Transverse colon (tissue), 4 donors: ENCODE measurements at regions not wholly inside any gene's neighbourhood (a gene's known extent, or its start where the extent isn't known, plus 50 kb on each side); places are given as distances from the start of the nearest gene placed in this dataset.

Experiments used
- DNase-seq: peaks from one replicate; pipeline ENCODE4 v3.0.0-alpha.2; 2019
- H3K27ac ChIP-seq, 4 donors: fragments of 200-600 bp; sonication (generic); 2 replicates each; pipeline ENCODE4 v1.5.1; 2016 to 2018; ENCODE audit warnings: inconsistent platforms in 4 of 4
- H3K27me3 ChIP-seq: fragments of 200-600 bp; sonication (generic); 2 replicates; pipeline ENCODE4 v1.5.1; 2017; ENCODE audit warnings: inconsistent platforms
- H3K36me3 ChIP-seq, 4 donors: fragments of 200-600 bp; sonication (generic); 2 replicates each; pipeline ENCODE4 v1.5.1; 2017 to 2019; ENCODE audit warnings: inconsistent platforms in 4 of 4
- H3K4me1 ChIP-seq, 4 donors: fragments of 200-600 bp; sonication (generic); 2 replicates each; pipeline ENCODE4 v1.5.1; 2017 to 2020; ENCODE audit warnings: inconsistent platforms in 4 of 4
- H3K4me3 ChIP-seq, 4 donors: fragments of 200-600 bp; sonication (generic); 1 replicate in 1 of 4; 2 replicates in 3 of 4; pipeline versions ENCODE4 v1.5.1 to v1.6.1; 2017 to 2019; ENCODE audit warnings: inconsistent platforms in 4 of 4
- H3K9me3 ChIP-seq, 2 donors: fragments of 200-600 bp; sonication (generic); 2 replicates each; pipeline ENCODE4 v1.5.1; 2017 to 2019; ENCODE audit warnings: inconsistent platforms in 2 of 2
- EP300 ChIP-seq: sonication (generic); formaldehyde crosslinking; IDR thresholded peaks from one replicate; pipeline ENCODE4 v1.6.1; 2017; ENCODE audit warnings: antibody characterized with exemption, low read depth
- POLR2A ChIP-seq: fragments of 450-650 bp; IDR thresholded peaks from one replicate; pipeline ENCODE4 v1.6.1; 2016; ENCODE audit warnings: antibody characterized with exemption, mild to moderate bottlenecking, moderate library complexity
- POLR2AphosphoS5 ChIP-seq, 3 donors: sonication (generic); formaldehyde crosslinking; IDR thresholded peaks; one replicate each; pipeline ENCODE4 v1.6.1; 2016; ENCODE audit warnings: antibody characterized with exemption in 3 of 3
- WGBS, 2 donors: methylation state at CpG; one replicate each; pipeline ENCODE4 v1.1.5; 2018; ENCODE audit warnings: low coverage in 1 of 2; 5-methylcytosine and 5-hydroxymethylcytosine counted together
- in situ Hi-C, 4 donors: fragments of 200-750 bp; cut with MboI; loops; one replicate each; pipeline versions ENCODE4 v1.15.0 to v1.15.1; 2017; ENCODE audit warnings: low sequenced_read_pairs in 3 of 4, low pct_ligation_motif_present in 1 of 4, low pct_unique_long_range_greater_than_20kb in 1 of 4
- intact Hi-C: fragments of 100-400 bp; cut with DNase I; formaldehyde crosslinking; loops from one replicate; pipeline ENCODE4 v1.15.1; 2023; ENCODE audit warnings: low total_unique reads
- TF ChIP-seq, protein P1 (sequence below), 5 experiments: fragments of 200-600 bp in 3 of 5; fragments of 450-650 bp in 2 of 5; sonication (generic) in 3 of 5; IDR thresholded peaks; 1 replicate in 2 of 5; 2 replicates in 3 of 5; pipeline ENCODE4 v1.5.1; 2016 to 2017; ENCODE audit warnings: antibody characterized with exemption in 5 of 5, inconsistent platforms in 3 of 5, mild to moderate bottlenecking in 2 of 5, moderate library complexity in 1 of 5

DNA sequence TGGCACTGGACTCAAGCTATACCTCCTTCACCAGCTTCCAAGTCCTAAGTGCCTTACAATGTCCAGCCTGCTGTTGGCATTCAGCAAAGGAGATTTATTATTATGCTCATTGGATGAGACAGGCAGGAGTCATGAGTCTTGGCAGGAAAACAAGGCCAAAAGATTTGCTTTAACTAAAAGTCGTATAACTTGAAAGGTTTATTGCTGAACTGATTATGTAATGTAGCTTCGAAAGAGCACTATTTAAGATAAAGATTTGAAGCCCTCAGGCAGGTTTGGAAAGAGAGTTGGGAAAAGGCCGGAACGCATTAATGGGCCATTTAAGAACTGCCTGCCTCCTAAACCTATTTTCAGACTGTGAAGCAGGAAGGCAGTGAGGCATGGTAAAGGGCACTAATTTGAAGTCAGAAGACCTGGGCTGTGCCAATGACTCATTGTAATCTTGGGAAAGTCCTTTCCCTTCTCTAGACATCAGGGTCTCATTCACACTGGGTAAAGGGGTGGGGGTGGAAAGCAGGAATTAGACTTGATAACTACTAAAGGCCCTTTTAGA, 280.5 kb upstream of the EDA2R start:
- intact Hi-C loops (no loop called here), in situ Hi-C loops (no loop called here)
- no peaks in the 10 kb centered on the region for H3K9me3 ChIP-seq
- H3K27me3 ChIP-seq: no peaks in the 10 kb centered on the region
- no peaks in the 10 kb centered on the region for H3K4me1 ChIP-seq
- 45% methylated on average over 4 of the region's 4 CpGs; no CpG with 5 or more reads in 1 of the 2 donors for WGBS, 2 donors
- TF ChIP-seq, protein P1, sequence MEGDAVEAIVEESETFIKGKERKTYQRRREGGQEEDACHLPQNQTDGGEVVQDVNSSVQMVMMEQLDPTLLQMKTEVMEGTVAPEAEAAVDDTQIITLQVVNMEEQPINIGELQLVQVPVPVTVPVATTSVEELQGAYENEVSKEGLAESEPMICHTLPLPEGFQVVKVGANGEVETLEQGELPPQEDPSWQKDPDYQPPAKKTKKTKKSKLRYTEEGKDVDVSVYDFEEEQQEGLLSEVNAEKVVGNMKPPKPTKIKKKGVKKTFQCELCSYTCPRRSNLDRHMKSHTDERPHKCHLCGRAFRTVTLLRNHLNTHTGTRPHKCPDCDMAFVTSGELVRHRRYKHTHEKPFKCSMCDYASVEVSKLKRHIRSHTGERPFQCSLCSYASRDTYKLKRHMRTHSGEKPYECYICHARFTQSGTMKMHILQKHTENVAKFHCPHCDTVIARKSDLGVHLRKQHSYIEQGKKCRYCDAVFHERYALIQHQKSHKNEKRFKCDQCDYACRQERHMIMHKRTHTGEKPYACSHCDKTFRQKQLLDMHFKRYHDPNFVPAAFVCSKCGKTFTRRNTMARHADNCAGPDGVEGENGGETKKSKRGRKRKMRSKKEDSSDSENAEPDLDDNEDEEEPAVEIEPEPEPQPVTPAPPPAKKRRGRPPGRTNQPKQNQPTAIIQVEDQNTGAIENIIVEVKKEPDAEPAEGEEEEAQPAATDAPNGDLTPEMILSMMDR (IDR thresholded peaks at IDR 0.05): no peak
- no peak for TF ChIP-seq POLR2AphosphoS5 (IDR thresholded peaks at IDR 0.05)
- no peak for TF ChIP-seq EP300
- TF ChIP-seq POLR2A: no peak
- no peaks in the 10 kb centered on the region for H3K36me3 ChIP-seq
- H3K27ac ChIP-seq: no peak overlapping the region
- DNase-seq: no peak
- no peak overlapping the region for H3K4me3 ChIP-seq

GRCh38 chrX:66918511-66918910, 279.6 kb upstream of the EDA2R start:
- Histone ChIP-seq H3K27me3 (no peaks in the 10 kb centered on the region), H3K36me3 (no peaks in the 10 kb centered on the region), H3K4me3 (no peak overlapping the region), H3K27ac (no peak overlapping the region), H3K9me3 (no peaks in the 10 kb centered on the region), H3K4me1 (no peaks in the 10 kb centered on the region)
- intact Hi-C loops (no loop called here), in situ Hi-C loops (no loop called here)
- DNase-seq: no peak
- WGBS, 2 donors: 33 to 100% methylated on average over 1 of the region's 1 CpG
- TF ChIP-seq, protein P1 (IDR thresholded peaks at IDR 0.05): no peak
- TF ChIP-seq POLR2A: no peak

DNA sequence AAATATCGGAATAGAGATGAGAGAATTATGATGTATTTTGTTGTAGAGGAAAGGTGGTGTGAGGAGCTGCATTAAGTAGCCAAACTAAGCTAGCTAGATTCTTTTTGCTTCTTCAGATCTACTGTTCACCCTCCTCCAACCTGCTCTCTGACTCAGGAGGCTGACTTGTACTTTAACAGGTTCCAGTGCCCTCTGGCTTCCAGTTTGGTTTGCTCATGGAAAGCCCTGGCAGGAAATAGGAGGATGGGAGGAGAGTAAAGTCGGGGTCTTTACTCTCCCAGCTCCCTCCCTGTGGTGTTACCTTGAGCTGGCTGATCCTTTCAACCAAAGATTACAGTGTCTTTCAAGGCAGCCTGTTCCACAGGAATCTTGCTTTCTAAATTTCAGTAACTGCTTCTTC, 277.0 kb upstream of the EDA2R start:
- H3K4me3 ChIP-seq: no peak overlapping the region
- intact Hi-C loops: no loop called here
- H3K9me3 ChIP-seq: no peaks in the 10 kb centered on the region
- H3K36me3 ChIP-seq: no peaks in the 10 kb centered on the region
- in situ Hi-C loops: no loop called here
- no peak overlapping the region for H3K27ac ChIP-seq
- H3K27me3 ChIP-seq: no peaks in the 10 kb centered on the region
- WGBS, 2 donors: 52% methylated on average over 2 of the region's 2 CpGs; no CpG with 5 or more reads in 1 of the 2 donors
- TF ChIP-seq POLR2AphosphoS5 (IDR thresholded peaks at IDR 0.05) (no peak), POLR2A (no peak), EP300 (no peak)
- TF ChIP-seq, protein P1 (IDR thresholded peaks at IDR 0.05): no peak
- no peaks in the 10 kb centered on the region for H3K4me1 ChIP-seq
- DNase-seq: no peak

DNA sequence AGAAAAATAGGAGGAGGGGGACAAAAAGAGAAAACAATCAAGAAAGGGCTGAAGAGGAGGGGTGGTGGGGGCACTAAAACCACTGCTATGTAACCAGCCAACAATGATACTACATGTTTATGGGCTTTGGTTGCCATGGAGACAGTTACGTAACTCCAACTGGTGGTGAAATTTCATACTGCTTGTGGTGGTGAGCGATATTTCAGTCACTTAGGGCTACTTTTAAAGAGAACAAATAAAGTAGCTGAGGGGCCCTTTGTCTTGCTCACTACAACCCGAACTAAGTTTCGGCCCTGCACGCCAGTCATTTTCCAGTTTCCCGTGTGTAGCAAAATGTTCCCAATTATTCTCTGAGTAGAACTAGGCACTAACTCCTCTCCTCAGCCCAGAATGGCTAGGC, 275.2 kb upstream of the EDA2R start:
- in situ Hi-C loops: no loop called here
- H3K36me3 ChIP-seq: no peaks in the 10 kb centered on the region
- intact Hi-C loops: no loop called here
- no peaks in the 10 kb centered on the region for H3K4me1 ChIP-seq
- WGBS, 2 donors: 42% methylated on average over 6 of the region's 6 CpGs; no CpG with 5 or more reads in 1 of the 2 donors
- H3K27ac ChIP-seq: no peak overlapping the region
- TF ChIP-seq, protein P1 (IDR thresholded peaks at IDR 0.05): peak in 2 of 5 experiments; percentile 15 to 26
- no peak for TF ChIP-seq POLR2AphosphoS5 (IDR thresholded peaks at IDR 0.05)
- no peak for TF ChIP-seq EP300
- no peak for TF ChIP-seq POLR2A
- no peaks in the 10 kb centered on the region for H3K27me3 ChIP-seq
- DNase-seq: peak; percentile 19
- H3K9me3 ChIP-seq: no peaks in the 10 kb centered on the region
- H3K4me3 ChIP-seq: no peak overlapping the region
